ENCODE measurements at regions not wholly inside any gene's neighbourhood (a gene's known extent, or its start where the extent isn't known, plus 50 kb on each side); places are given as distances from the start of the nearest gene placed in this dataset.

- Histone ChIP-seq H4K20me1 (ENCODE audit: insufficient read depth, poor library complexity, severe bottlenecking) (no peaks in the 10 kb centered on the region), H2AFZ (no peak overlapping the region), H3K4me2 (no peak overlapping the region), H3K27ac (no peak overlapping the region), H3K4me1 (ENCODE audit: insufficient read depth) (no peaks in the 10 kb centered on the region), H3K79me2 (no peaks in the 10 kb centered on the region), H3K9me2 (replicated peaks; ENCODE audit: insufficient read depth) (no peaks in the 10 kb centered on the region), H3K36me3 (replicated peaks; ENCODE audit: insufficient read depth, low read depth) (no peaks in the 10 kb centered on the region), H3K27me3 (no peaks in the 10 kb centered on the region), H3K4me3 (no peak overlapping the region), H3K9me3 (ENCODE audit: low read depth) (no peaks in the 10 kb centered on the region)
- 92% methylated on average over 29 of the region's 29 CpGs for WGBS (ENCODE audit: low lambda C conversion rate, missing lambda C conversion rate)
- no peak for TF ChIP-seq EZH2 (IDR thresholded peaks at IDR 0.05; ENCODE audit: borderline replicate concordance)
- no peak for TF ChIP-seq EZH2phosphoT487 (IDR thresholded peaks at IDR 0.05; ENCODE audit: low read depth, severe bottlenecking, unreplicated experiment)
- TF ChIP-seq CTCF (IDR thresholded peaks at IDR 0.05; ENCODE audit: poor library complexity), result no peak
- no peak for DNase-seq (ENCODE audit: low spot score)
Measured at GRCh38 chr13:112252804-112253590, 123.2 kb upstream of the SPACA7 start.

GRCh38 chr13:112253631-112254030 is 122.5 kb upstream of the SPACA7 start:
- H3K4me2 ChIP-seq, result no peak overlapping the region
- H3K9me2 ChIP-seq (replicated peaks; ENCODE audit: insufficient read depth), result no peaks in the 10 kb centered on the region
- no peaks in the 10 kb centered on the region for H4K20me1 ChIP-seq (ENCODE audit: insufficient read depth, poor library complexity, severe bottlenecking)
- H3K27ac ChIP-seq, result no peak overlapping the region
- no peak for TF ChIP-seq EZH2 (IDR thresholded peaks at IDR 0.05; ENCODE audit: borderline replicate concordance)
- TF ChIP-seq EZH2phosphoT487 (IDR thresholded peaks at IDR 0.05; ENCODE audit: low read depth, severe bottlenecking, unreplicated experiment), result no peak
- TF ChIP-seq CTCF (IDR thresholded peaks at IDR 0.05; ENCODE audit: poor library complexity), result no peak
- H3K9me3 ChIP-seq (ENCODE audit: low read depth), result no peaks in the 10 kb centered on the region
- H3K79me2 ChIP-seq, result no peaks in the 10 kb centered on the region
- 93% methylated on average over 17 of the region's 17 CpGs for WGBS (ENCODE audit: low lambda C conversion rate, missing lambda C conversion rate)
- no peaks in the 10 kb centered on the region for H3K27me3 ChIP-seq
- no peaks in the 10 kb centered on the region for H3K36me3 ChIP-seq (replicated peaks; ENCODE audit: insufficient read depth, low read depth)
- H3K4me1 ChIP-seq (ENCODE audit: insufficient read depth), result no peaks in the 10 kb centered on the region
- no peak for DNase-seq (ENCODE audit: low spot score)
- no peak overlapping the region for H2AFZ ChIP-seq
- H3K4me3 ChIP-seq, result no peak overlapping the region

GRCh38 chr13:112254061-112254818 is 121.9 kb upstream of the SPACA7 start:
- TF ChIP-seq EZH2phosphoT487 (IDR thresholded peaks at IDR 0.05; ENCODE audit: low read depth, severe bottlenecking, unreplicated experiment) (no peak), EZH2 (IDR thresholded peaks at IDR 0.05; ENCODE audit: borderline replicate concordance) (no peak), CTCF (IDR thresholded peaks at IDR 0.05; ENCODE audit: poor library complexity) (no peak)
- Histone ChIP-seq H3K9me2 (replicated peaks; ENCODE audit: insufficient read depth) (no peaks in the 10 kb centered on the region), H3K4me3 (no peak overlapping the region), H3K9me3 (ENCODE audit: low read depth) (no peaks in the 10 kb centered on the region), H4K20me1 (ENCODE audit: insufficient read depth, poor library complexity, severe bottlenecking) (no peaks in the 10 kb centered on the region), H3K4me2 (no peak overlapping the region), H3K36me3 (replicated peaks; ENCODE audit: insufficient read depth, low read depth) (no peaks in the 10 kb centered on the region), H2AFZ (no peak overlapping the region), H3K27me3 (peaks cover 4% of the 10 kb centered on the region), H3K79me2 (no peaks in the 10 kb centered on the region), H3K27ac (no peak overlapping the region), H3K4me1 (ENCODE audit: insufficient read depth) (no peaks in the 10 kb centered on the region)
- 81% methylated on average over 25 of the region's 25 CpGs for WGBS (ENCODE audit: low lambda C conversion rate, missing lambda C conversion rate)
- no peak for DNase-seq (ENCODE audit: low spot score)
